ENCODE measurements at regions not wholly inside any gene's neighbourhood (a gene's known extent, or its start where the extent isn't known, plus 50 kb on each side); places are given as distances from the start of the nearest gene placed in this dataset.
A peak's percentile ranks its signal among the peaks of the same experiment; 100 is the strongest.
"Not testable (repeated sequence)": the region's sequence is repeated elsewhere in the genome, so short reads cannot be mapped to it uniquely, and the experiment has no call there.

GRCh38 chr6:11847068-11847467, 68.5 kb upstream of the ADTRP start:
- not testable (repeated sequence) for DNase-seq

GRCh38 chr6:11845664-11846577, 67.3 kb upstream of the ADTRP start:
- DNase-seq: no peak

GRCh38 chr6:11842795-11843194, 64.2 kb upstream of the ADTRP start:
- DNase-seq: not testable (repeated sequence)

GRCh38 chr6:11835065-11835464, 56.5 kb upstream of the ADTRP start:
- DNase-seq: no peak

GRCh38 chr6:11833626-11834592, 55.3 kb upstream of the ADTRP start:
- DNase-seq: no peak

- no peak for DNase-seq
These were observed 53.0 kb upstream of the ADTRP start for GRCh38 chr6:11831653-11832052.

GRCh38 chr6:11830520-11830919, 51.9 kb upstream of the ADTRP start:
- DNase-seq: no peak

GRCh38 chr6:11830105-11830504, 51.5 kb upstream of the ADTRP start:
- DNase-seq: peak; percentile 5

GRCh38 chr6:11828262-11828870, 49.8 kb upstream of the ADTRP start:
- DNase-seq: no peak
